ENCODE measurements at regions not wholly inside any gene's neighbourhood (a gene's known extent, or its start where the extent isn't known, plus 50 kb on each side); places are given as distances from the start of the nearest gene placed in this dataset.

GRCh38 chr9:7325995-7326394, 473.6 kb downstream of the DMAC1 start:
- Histone ChIP-seq H3K9ac (ENCODE audit: low read depth, low read length, poor library complexity, severe bottlenecking) (no peak overlapping the region), H3K4me3 (ENCODE audit: low read length, poor library complexity, severe bottlenecking) (no peak overlapping the region), H2AFZ (ENCODE audit: low read length) (no peak overlapping the region), H3K4me1 (ENCODE audit: insufficient read depth, low read length, poor library complexity, severe bottlenecking) (peaks cover 7% of the 10 kb centered on the region), H3F3A (ENCODE audit: low read depth) (no peaks in the 10 kb centered on the region), H3K4me2 (ENCODE audit: low read depth, low read length, poor library complexity, severe bottlenecking) (no peak overlapping the region), H3K9me2 (replicated peaks; ENCODE audit: low read depth, low read length) (no peaks in the 10 kb centered on the region), H3K36me3 (ENCODE audit: insufficient read depth, low read length) (no peaks in the 10 kb centered on the region), H3K9me3 (ENCODE audit: insufficient read depth, low read depth, low read length) (no peaks in the 10 kb centered on the region), H3K79me2 (ENCODE audit: insufficient read depth, low read length) (no peaks in the 10 kb centered on the region), H3K27me3 (ENCODE audit: insufficient read depth, low read length, poor library complexity, severe bottlenecking) (no peaks in the 10 kb centered on the region), H4K20me1 (ENCODE audit: insufficient read depth, low read length, poor library complexity, severe bottlenecking) (no peaks in the 10 kb centered on the region)
- TF ChIP-seq CTCF (conservative IDR thresholded peaks at IDR 0.05; ENCODE audit: low read length) (no peak), EZH2phosphoT487 (IDR thresholded peaks at IDR 0.05; ENCODE audit: borderline replicate concordance) (no peak)

DNA sequence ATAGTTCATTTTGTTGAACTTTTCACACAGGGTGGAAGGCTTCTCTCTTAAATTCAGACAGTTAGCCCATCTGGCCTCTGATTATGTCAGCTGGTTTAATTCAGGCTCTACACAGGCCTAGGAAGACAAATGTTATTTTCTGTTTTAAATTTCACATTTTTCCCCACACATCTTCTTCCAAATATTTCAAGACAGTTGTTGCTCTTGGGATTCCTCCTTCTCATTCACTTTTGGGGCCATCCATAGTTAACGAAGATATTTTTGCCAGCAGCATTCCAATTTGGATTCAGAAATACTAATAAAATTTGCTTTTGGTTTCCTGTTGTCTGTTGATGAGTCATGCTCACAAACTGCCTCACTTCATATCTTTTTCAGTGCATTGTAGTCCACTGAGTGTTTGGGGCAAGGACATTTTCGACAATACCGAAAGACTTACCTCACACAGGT, 475.4 kb downstream of the DMAC1 start:
- H3K9me2 ChIP-seq (replicated peaks; ENCODE audit: low read depth, low read length): no peaks in the 10 kb centered on the region
- H4K20me1 ChIP-seq (ENCODE audit: insufficient read depth, low read length, poor library complexity, severe bottlenecking): no peaks in the 10 kb centered on the region
- peak overlapping the region; percentile 1 for H3K4me2 ChIP-seq (ENCODE audit: low read depth, low read length, poor library complexity, severe bottlenecking)
- H2AFZ ChIP-seq (ENCODE audit: low read length): no peak overlapping the region
- no peaks in the 10 kb centered on the region for H3K27me3 ChIP-seq (ENCODE audit: insufficient read depth, low read length, poor library complexity, severe bottlenecking)
- H3F3A ChIP-seq (ENCODE audit: low read depth): no peaks in the 10 kb centered on the region
- no peaks in the 10 kb centered on the region for H3K9me3 ChIP-seq (ENCODE audit: insufficient read depth, low read depth, low read length)
- TF ChIP-seq CTCF (conservative IDR thresholded peaks at IDR 0.05; ENCODE audit: low read length) (no peak), EZH2phosphoT487 (IDR thresholded peaks at IDR 0.05; ENCODE audit: borderline replicate concordance) (no peak)
- H3K4me3 ChIP-seq (ENCODE audit: low read length, poor library complexity, severe bottlenecking): no peak overlapping the region
- H3K79me2 ChIP-seq (ENCODE audit: insufficient read depth, low read length): no peaks in the 10 kb centered on the region
- H3K4me1 ChIP-seq (ENCODE audit: insufficient read depth, low read length, poor library complexity, severe bottlenecking): peaks cover 7% of the 10 kb centered on the region
- H3K9ac ChIP-seq (ENCODE audit: low read depth, low read length, poor library complexity, severe bottlenecking): no peak overlapping the region
- H3K36me3 ChIP-seq (ENCODE audit: insufficient read depth, low read length): no peaks in the 10 kb centered on the region

DNA sequence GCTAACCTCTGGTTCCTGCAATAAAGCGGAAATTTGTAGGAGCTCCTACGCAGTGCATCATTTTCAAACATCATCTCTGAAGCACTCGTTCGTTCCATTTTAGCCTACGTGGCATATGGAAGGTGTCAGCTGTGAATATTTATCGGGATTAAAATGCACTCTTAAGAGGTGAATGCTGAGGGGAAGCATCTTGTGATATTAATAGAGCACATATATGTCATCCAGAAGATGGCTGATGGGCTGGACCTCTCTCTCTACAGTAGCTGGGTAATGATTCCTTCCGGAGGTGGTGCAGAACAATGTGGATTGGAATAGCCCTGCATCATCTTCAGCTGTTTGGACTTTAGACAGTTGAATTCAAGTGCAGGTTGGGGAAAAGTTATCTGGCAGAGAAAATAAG, 478.7 kb downstream of the DMAC1 start:
- Histone ChIP-seq H3K27me3 (ENCODE audit: insufficient read depth, low read length, poor library complexity, severe bottlenecking) (no peaks in the 10 kb centered on the region), H3K36me3 (ENCODE audit: insufficient read depth, low read length) (no peaks in the 10 kb centered on the region), H3K4me2 (ENCODE audit: low read depth, low read length, poor library complexity, severe bottlenecking) (no peak overlapping the region), H3F3A (ENCODE audit: low read depth) (no peaks in the 10 kb centered on the region), H3K9me2 (replicated peaks; ENCODE audit: low read depth, low read length) (no peaks in the 10 kb centered on the region), H4K20me1 (ENCODE audit: insufficient read depth, low read length, poor library complexity, severe bottlenecking) (no peaks in the 10 kb centered on the region), H3K4me3 (ENCODE audit: low read length, poor library complexity, severe bottlenecking) (no peak overlapping the region), H3K4me1 (ENCODE audit: insufficient read depth, low read length, poor library complexity, severe bottlenecking) (peaks cover 7% of the 10 kb centered on the region), H3K9ac (ENCODE audit: low read depth, low read length, poor library complexity, severe bottlenecking) (no peak overlapping the region), H3K79me2 (ENCODE audit: insufficient read depth, low read length) (no peaks in the 10 kb centered on the region), H2AFZ (ENCODE audit: low read length) (no peak overlapping the region), H3K9me3 (ENCODE audit: insufficient read depth, low read depth, low read length) (no peaks in the 10 kb centered on the region)
- TF ChIP-seq EZH2phosphoT487 (IDR thresholded peaks at IDR 0.05; ENCODE audit: borderline replicate concordance): no peak
- no peak for TF ChIP-seq CTCF (conservative IDR thresholded peaks at IDR 0.05; ENCODE audit: low read length)

Data from Loucy (cell line).